ENCODE measurements at regions not wholly inside any gene's neighbourhood (a gene's known extent, or its start where the extent isn't known, plus 50 kb on each side); places are given as distances from the start of the nearest gene placed in this dataset.

GRCh38 chr12:92063641-92064040 lies 82.0 kb downstream of the BTG1 start:
- TF ChIP-seq MAX (IDR thresholded peaks at IDR 0.05) (peak; percentile 46), TAF1 (conservative IDR thresholded peaks at IDR 0.05) (no peak), RAD21 (IDR thresholded peaks at IDR 0.05) (peak; percentile 30 to 51), JUND (IDR thresholded peaks at IDR 0.05) (peak in 1 of 2 donors; percentile 47), GABPA (IDR thresholded peaks at IDR 0.05 in 1 of 2, conservative IDR thresholded peaks at IDR 0.05 in 1 of 2) (no peak), SP1 (IDR thresholded peaks at IDR 0.05) (peak; percentile 30), YY1 (IDR thresholded peaks at IDR 0.05) (peak; percentile 13)
- TF ChIP-seq, protein P1, sequence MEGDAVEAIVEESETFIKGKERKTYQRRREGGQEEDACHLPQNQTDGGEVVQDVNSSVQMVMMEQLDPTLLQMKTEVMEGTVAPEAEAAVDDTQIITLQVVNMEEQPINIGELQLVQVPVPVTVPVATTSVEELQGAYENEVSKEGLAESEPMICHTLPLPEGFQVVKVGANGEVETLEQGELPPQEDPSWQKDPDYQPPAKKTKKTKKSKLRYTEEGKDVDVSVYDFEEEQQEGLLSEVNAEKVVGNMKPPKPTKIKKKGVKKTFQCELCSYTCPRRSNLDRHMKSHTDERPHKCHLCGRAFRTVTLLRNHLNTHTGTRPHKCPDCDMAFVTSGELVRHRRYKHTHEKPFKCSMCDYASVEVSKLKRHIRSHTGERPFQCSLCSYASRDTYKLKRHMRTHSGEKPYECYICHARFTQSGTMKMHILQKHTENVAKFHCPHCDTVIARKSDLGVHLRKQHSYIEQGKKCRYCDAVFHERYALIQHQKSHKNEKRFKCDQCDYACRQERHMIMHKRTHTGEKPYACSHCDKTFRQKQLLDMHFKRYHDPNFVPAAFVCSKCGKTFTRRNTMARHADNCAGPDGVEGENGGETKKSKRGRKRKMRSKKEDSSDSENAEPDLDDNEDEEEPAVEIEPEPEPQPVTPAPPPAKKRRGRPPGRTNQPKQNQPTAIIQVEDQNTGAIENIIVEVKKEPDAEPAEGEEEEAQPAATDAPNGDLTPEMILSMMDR (IDR thresholded peaks at IDR 0.05; ENCODE audit: low read depth, low read length, missing input control) = no peak
- TF ChIP-seq, protein P2, sequence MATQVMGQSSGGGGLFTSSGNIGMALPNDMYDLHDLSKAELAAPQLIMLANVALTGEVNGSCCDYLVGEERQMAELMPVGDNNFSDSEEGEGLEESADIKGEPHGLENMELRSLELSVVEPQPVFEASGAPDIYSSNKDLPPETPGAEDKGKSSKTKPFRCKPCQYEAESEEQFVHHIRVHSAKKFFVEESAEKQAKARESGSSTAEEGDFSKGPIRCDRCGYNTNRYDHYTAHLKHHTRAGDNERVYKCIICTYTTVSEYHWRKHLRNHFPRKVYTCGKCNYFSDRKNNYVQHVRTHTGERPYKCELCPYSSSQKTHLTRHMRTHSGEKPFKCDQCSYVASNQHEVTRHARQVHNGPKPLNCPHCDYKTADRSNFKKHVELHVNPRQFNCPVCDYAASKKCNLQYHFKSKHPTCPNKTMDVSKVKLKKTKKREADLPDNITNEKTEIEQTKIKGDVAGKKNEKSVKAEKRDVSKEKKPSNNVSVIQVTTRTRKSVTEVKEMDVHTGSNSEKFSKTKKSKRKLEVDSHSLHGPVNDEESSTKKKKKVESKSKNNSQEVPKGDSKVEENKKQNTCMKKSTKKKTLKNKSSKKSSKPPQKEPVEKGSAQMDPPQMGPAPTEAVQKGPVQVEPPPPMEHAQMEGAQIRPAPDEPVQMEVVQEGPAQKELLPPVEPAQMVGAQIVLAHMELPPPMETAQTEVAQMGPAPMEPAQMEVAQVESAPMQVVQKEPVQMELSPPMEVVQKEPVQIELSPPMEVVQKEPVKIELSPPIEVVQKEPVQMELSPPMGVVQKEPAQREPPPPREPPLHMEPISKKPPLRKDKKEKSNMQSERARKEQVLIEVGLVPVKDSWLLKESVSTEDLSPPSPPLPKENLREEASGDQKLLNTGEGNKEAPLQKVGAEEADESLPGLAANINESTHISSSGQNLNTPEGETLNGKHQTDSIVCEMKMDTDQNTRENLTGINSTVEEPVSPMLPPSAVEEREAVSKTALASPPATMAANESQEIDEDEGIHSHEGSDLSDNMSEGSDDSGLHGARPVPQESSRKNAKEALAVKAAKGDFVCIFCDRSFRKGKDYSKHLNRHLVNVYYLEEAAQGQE (IDR thresholded peaks at IDR 0.05) = no peak

Data from liver (tissue), 3 donors.